ENCODE measurements at regions not wholly inside any gene's neighbourhood (a gene's known extent, or its start where the extent isn't known, plus 50 kb on each side); places are given as distances from the start of the nearest gene placed in this dataset.

DNA sequence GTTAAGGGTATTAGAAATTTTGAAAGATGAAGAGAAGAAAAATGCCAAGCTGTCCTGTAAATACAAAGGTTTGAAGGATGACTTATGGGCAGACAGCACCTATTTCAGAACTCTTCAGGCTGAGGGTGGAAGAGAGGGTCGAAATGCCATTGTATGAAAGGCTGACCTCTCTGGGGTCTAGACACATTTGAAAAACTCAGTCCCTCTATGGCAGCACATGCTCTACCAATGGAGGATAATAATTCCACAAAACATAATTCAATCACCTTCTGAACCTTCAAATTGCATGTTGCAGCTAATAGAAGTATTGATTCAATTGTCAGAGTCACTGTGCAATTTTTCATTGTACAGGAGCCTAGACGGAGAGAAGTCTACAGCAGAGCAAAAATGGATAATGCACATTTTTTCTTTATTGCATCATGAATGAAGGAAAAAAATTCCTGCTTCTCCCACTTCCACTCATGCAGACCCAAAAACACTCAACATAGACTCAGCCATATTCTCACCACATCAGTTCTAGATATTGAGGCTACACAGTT, 569.1 kb downstream of the TBL1XR1 start:
- TF ChIP-seq EZH2 (IDR thresholded peaks at IDR 0.05; ENCODE audit: insufficient read depth, low read length) = no peak
- TF ChIP-seq, protein P1, sequence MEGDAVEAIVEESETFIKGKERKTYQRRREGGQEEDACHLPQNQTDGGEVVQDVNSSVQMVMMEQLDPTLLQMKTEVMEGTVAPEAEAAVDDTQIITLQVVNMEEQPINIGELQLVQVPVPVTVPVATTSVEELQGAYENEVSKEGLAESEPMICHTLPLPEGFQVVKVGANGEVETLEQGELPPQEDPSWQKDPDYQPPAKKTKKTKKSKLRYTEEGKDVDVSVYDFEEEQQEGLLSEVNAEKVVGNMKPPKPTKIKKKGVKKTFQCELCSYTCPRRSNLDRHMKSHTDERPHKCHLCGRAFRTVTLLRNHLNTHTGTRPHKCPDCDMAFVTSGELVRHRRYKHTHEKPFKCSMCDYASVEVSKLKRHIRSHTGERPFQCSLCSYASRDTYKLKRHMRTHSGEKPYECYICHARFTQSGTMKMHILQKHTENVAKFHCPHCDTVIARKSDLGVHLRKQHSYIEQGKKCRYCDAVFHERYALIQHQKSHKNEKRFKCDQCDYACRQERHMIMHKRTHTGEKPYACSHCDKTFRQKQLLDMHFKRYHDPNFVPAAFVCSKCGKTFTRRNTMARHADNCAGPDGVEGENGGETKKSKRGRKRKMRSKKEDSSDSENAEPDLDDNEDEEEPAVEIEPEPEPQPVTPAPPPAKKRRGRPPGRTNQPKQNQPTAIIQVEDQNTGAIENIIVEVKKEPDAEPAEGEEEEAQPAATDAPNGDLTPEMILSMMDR (IDR thresholded peaks at IDR 0.05; ENCODE audit: insufficient read depth, low read depth, low read length) = no peak
- Mint-ChIP-seq H3K27ac (ENCODE audit: unreplicated experiment) (no peak overlapping the region), H3K9me3 (ENCODE audit: unreplicated experiment) (no peaks in the 10 kb centered on the region), H3K36me3 (ENCODE audit: low read depth, unreplicated experiment) (no peaks in the 10 kb centered on the region), H3K27me3 (ENCODE audit: low read depth, unreplicated experiment) (no peaks in the 10 kb centered on the region), H3K4me3 (ENCODE audit: unreplicated experiment) (no peak overlapping the region), H3K4me1 (ENCODE audit: low read depth, unreplicated experiment) (no peaks in the 10 kb centered on the region)
- Histone ChIP-seq H2AFZ (ENCODE audit: low read depth, low read length) (no peak overlapping the region), H3K27me3 (ENCODE audit: insufficient read depth, low read length) (no peaks in the 10 kb centered on the region), H3K9ac (ENCODE audit: low read length) (no peak overlapping the region), H3K9me3 (ENCODE audit: insufficient read depth, low read depth, low read length) (no peaks in the 10 kb centered on the region), H3K4me2 (ENCODE audit: low read length) (no peak overlapping the region), H3K4me1 (ENCODE audit: insufficient read depth, low read length) (no peaks in the 10 kb centered on the region), H3K27ac (ENCODE audit: low read depth, low read length) (no peak overlapping the region), H4K20me1 (ENCODE audit: insufficient read depth, low read length) (no peaks in the 10 kb centered on the region), H3K79me2 (ENCODE audit: insufficient read depth, low read length) (no peaks in the 10 kb centered on the region), H3K4me3 (ENCODE audit: insufficient read depth, low read depth, low read length) (no peak overlapping the region), H3K36me3 (ENCODE audit: insufficient read depth, low read length) (no peaks in the 10 kb centered on the region)
- FAIRE-seq (no peak), DNase-seq (ENCODE audit: low read depth) (no peak)

DNA sequence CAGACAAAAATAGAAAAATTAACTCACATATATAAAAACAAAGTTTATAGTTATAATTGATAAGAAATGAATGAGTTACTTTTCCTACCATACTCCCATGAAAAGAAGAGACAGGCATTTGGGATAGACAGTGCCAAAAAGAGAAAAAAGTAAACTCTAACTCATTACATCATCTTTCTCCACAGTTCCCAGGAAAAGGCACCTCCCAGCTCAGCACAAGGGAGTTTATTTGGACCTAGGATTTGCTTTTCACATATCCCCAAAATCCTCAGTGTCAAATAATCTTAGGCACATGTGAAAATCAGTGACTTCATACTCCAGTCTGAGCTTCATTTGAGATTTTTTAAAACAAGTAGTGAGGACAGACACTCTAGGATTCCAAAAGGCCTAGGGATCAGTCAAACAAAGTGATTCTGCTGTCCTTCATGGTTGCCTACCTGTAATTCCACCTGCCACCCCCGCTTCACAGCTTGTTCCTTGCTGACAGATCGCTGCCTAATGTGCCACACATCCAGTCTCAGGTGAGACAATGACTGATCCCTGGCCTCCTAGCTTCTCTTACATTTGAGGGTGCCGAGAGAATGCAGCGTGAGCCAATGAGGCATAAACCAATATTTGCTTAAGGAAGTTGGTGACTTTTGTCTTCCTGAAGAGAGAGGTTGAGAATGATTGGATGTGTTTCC, 573.7 kb downstream of the TBL1XR1 start:
- Histone ChIP-seq H3K9ac (ENCODE audit: low read length) (no peak overlapping the region), H3K4me3 (ENCODE audit: insufficient read depth, low read depth, low read length) (no peak overlapping the region), H4K20me1 (ENCODE audit: insufficient read depth, low read length) (no peaks in the 10 kb centered on the region), H3K27ac (ENCODE audit: low read depth, low read length) (no peak overlapping the region), H3K9me3 (ENCODE audit: insufficient read depth, low read depth, low read length) (no peaks in the 10 kb centered on the region), H3K79me2 (ENCODE audit: insufficient read depth, low read length) (no peaks in the 10 kb centered on the region), H3K4me1 (ENCODE audit: insufficient read depth, low read length) (no peaks in the 10 kb centered on the region), H2AFZ (ENCODE audit: low read depth, low read length) (no peak overlapping the region), H3K36me3 (ENCODE audit: insufficient read depth, low read length) (no peaks in the 10 kb centered on the region), H3K4me2 (ENCODE audit: low read length) (no peak overlapping the region), H3K27me3 (ENCODE audit: insufficient read depth, low read length) (no peaks in the 10 kb centered on the region)
- no peak overlapping the region for H3K4me3 Mint-ChIP-seq (ENCODE audit: unreplicated experiment)
- no peaks in the 10 kb centered on the region for H3K27me3 Mint-ChIP-seq (ENCODE audit: low read depth, unreplicated experiment)
- H3K9me3 Mint-ChIP-seq (ENCODE audit: unreplicated experiment) = no peaks in the 10 kb centered on the region
- H3K36me3 Mint-ChIP-seq (ENCODE audit: low read depth, unreplicated experiment) = no peaks in the 10 kb centered on the region
- no peaks in the 10 kb centered on the region for H3K4me1 Mint-ChIP-seq (ENCODE audit: low read depth, unreplicated experiment)
- FAIRE-seq (no peak), DNase-seq (ENCODE audit: low read depth) (no peak)
- H3K27ac Mint-ChIP-seq (ENCODE audit: unreplicated experiment) = no peak overlapping the region
- no peak for TF ChIP-seq EZH2 (IDR thresholded peaks at IDR 0.05; ENCODE audit: insufficient read depth, low read length)
- TF ChIP-seq, protein P1 (IDR thresholded peaks at IDR 0.05; ENCODE audit: insufficient read depth, low read depth, low read length) = no peak

DNA sequence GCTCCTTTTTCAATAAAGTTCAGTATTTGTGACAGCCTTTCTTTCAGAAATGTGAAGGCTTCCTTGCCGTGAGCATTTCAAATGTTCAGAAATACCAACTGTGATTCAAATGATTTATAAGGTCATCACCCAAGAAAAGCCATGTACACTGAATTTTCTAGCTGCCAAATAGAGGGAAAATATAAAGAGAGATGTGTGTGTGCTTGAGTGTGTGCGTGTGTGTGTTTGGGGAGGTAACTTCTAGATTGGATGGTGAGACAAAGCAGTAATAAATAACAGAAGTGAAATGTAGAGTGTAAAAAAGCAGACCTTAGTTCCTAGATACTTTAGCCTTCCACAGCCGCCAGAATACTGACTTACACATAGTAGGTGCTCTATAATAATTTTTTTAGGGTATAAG, 577.4 kb downstream of the TBL1XR1 start:
- Histone ChIP-seq H3K9ac (ENCODE audit: low read length) (no peak overlapping the region), H4K20me1 (ENCODE audit: insufficient read depth, low read length) (no peaks in the 10 kb centered on the region), H3K27ac (ENCODE audit: low read depth, low read length) (no peak overlapping the region), H3K27me3 (ENCODE audit: insufficient read depth, low read length) (no peaks in the 10 kb centered on the region), H3K4me1 (ENCODE audit: insufficient read depth, low read length) (no peaks in the 10 kb centered on the region), H3K4me3 (ENCODE audit: insufficient read depth, low read depth, low read length) (no peak overlapping the region), H3K4me2 (ENCODE audit: low read length) (no peak overlapping the region), H2AFZ (ENCODE audit: low read depth, low read length) (no peak overlapping the region), H3K36me3 (ENCODE audit: insufficient read depth, low read length) (no peaks in the 10 kb centered on the region), H3K79me2 (ENCODE audit: insufficient read depth, low read length) (no peaks in the 10 kb centered on the region), H3K9me3 (ENCODE audit: insufficient read depth, low read depth, low read length) (no peaks in the 10 kb centered on the region)
- H3K4me3 Mint-ChIP-seq (ENCODE audit: unreplicated experiment) = no peak overlapping the region
- no peaks in the 10 kb centered on the region for H3K36me3 Mint-ChIP-seq (ENCODE audit: low read depth, unreplicated experiment)
- no peaks in the 10 kb centered on the region for H3K4me1 Mint-ChIP-seq (ENCODE audit: low read depth, unreplicated experiment)
- DNase-seq (ENCODE audit: low read depth) (no peak), FAIRE-seq (no peak)
- H3K27ac Mint-ChIP-seq (ENCODE audit: unreplicated experiment) = no peak overlapping the region
- no peak for TF ChIP-seq EZH2 (IDR thresholded peaks at IDR 0.05; ENCODE audit: insufficient read depth, low read length)
- H3K27me3 Mint-ChIP-seq (ENCODE audit: low read depth, unreplicated experiment) = no peaks in the 10 kb centered on the region
- H3K9me3 Mint-ChIP-seq (ENCODE audit: unreplicated experiment) = no peaks in the 10 kb centered on the region

All from astrocyte (in vitro differentiated cells and primary cell).